ENCODE measurements at regions not wholly inside any gene's neighbourhood (a gene's known extent, or its start where the extent isn't known, plus 50 kb on each side); places are given as distances from the start of the nearest gene placed in this dataset.

DNA sequence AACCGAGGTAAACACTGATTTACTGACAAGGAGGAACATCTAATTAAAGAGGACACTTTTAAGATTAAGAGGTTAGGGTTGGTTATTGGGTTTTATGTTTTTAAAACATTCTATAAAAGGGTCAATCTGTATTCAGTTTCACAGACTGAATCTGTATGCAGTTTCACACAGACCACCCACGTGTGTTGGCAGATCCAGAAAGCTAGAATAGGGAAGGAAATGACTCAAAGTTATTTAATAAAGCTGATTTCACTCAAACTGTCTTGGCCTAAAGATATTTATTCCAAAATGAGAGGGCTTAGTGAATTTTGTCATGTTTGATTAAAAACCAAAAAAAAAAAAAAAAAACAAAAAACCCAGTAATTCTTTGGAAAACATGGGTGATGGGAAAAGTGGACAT is 140.2 kb downstream of the SLC24A2 start:
- TF ChIP-seq PAX5 (IDR thresholded peaks at IDR 0.05; ENCODE audit: insufficient read depth, low read length, severe bottlenecking) (no peak), POLR2A (IDR thresholded peaks at IDR 0.05; ENCODE audit: low read depth, low read length) (no peak), POLR2AphosphoS5 (IDR thresholded peaks at IDR 0.05; ENCODE audit: low read depth, low read length) (no peak), SPI1 (IDR thresholded peaks at IDR 0.05; ENCODE audit: low read depth, low read length) (no peak), TAF1 (IDR thresholded peaks at IDR 0.05; ENCODE audit: low read depth, low read length) (no peak)
